LHCN-M2 (cell line): ENCODE measurements at regions not wholly inside any gene's neighbourhood (a gene's known extent, or its start where the extent isn't known, plus 50 kb on each side); places are given as distances from the start of the nearest gene placed in this dataset.

Experiments used
- DNase-seq: peaks from one replicate; pipeline ENCODE4 v3.0.0-alpha.2; 2012; ENCODE audit warnings: low read depth

GRCh38 chr13:105805892-105806627, 729.4 kb downstream of the EFNB2 start:
- DNase-seq: no peak

- DNase-seq: peak; percentile 21
Measured at GRCh38 chr13:105804561-105805190, 730.8 kb downstream of the EFNB2 start.

DNA sequence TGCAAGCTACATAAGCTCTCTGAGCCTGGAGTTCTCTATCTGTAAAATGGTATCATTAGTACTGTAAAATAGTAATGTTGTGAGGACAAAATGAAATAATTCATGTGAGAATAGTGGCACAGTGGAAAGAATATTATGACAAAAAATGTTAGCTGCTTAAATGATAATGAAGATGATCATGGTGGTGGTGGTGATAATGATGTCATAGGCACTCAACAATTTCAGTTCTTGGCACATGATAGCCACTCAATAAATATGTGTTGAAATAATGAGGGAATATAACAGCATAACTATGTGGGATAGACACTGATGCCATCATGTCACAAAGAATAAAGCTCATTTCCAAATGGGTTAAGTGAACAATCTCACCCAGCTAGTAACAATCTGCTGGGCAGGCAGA, 736.3 kb downstream of the EFNB2 start:
- DNase-seq: no peak

DNA sequence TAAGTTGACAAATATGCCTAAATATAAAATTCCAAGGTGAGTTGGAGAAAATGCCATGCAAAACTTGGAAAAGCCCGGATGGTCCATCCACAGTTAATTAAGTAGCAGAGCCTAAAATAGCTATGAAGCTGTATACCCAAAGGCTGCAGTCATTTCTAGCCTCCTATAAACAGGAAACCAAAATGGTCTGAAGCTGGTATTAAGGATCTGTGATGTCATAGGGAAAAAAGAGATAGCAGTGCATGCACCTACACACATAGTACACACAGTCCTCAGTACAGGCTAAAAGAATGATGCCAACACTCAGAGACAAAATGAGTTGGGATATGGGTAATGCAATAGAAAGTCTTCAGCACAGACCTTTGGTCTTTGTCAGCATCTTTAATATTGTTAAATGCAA, 736.9 kb downstream of the EFNB2 start:
- DNase-seq: no peak

- DNase-seq: no peak
Measured at GRCh38 chr13:105796081-105796480, 739.4 kb downstream of the EFNB2 start.

DNA sequence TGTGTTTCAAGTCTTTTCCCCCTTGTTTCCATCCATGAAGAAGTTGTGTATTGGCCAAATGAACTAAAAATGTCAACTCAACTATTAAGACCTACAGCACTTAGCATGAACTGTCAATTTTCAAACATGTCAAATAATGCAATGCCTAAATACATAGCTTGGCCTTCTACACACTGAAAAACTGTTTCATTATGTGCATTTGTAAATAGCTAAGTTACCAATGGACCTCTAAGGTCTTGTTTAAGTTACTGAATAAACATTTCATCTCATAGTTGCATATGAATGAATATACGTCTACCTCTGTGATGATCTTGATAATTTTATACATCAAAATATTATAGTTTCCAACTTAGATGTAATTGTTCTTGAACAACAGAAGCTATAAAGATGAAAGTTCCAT, 744.5 kb downstream of the EFNB2 start:
- no peak for DNase-seq

DNA sequence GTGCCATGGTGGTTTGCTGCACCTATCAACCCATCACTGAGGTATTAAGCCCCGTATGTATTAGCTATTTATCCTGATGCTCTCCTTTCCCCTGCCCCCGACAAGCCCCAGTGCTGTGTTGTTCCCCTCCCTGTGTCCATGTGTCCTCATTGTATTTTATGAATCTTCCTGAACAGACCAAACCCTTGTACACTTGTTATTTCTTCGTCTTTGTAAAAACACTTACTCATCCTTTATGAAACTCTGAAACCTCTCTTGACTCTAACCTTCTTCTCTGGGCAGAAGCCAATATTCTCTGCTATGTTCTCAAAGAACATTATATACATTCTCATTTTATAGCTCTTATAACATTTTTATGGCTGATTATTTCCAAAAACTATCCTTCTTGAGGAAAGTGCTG, 746.9 kb downstream of the EFNB2 start:
- DNase-seq: no peak

- no peak for DNase-seq
Measured at GRCh38 chr13:105787632-105788031, 747.8 kb downstream of the EFNB2 start.

- DNase-seq: no peak
Measured at GRCh38 chr13:105785436-105785835, 750.0 kb downstream of the EFNB2 start.

DNA sequence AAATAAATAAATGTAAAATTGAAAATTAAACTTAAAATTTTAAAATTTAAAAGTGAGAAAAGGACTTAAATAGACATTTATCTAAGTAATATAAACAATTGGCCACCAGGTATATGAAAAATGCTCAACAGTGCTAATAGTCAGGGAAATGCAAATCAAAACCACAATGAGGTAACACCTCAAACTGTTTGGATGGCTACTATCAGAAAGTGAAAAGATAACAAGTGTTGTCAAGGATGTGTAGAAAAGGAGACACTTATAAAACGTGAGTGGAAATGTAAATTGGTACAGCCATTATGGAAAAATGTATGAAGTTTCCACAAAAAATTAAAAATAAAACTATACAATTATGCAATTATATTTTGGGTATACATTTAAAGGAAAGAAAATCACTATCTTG, 752.2 kb downstream of the EFNB2 start:
- DNase-seq: no peak

GRCh38 chr13:105778196-105778595, 757.3 kb downstream of the EFNB2 start:
- DNase-seq: peak; percentile 13

GRCh38 chr13:105774739-105775460, 760.6 kb downstream of the EFNB2 start:
- peak; percentile 5 for DNase-seq

DNA sequence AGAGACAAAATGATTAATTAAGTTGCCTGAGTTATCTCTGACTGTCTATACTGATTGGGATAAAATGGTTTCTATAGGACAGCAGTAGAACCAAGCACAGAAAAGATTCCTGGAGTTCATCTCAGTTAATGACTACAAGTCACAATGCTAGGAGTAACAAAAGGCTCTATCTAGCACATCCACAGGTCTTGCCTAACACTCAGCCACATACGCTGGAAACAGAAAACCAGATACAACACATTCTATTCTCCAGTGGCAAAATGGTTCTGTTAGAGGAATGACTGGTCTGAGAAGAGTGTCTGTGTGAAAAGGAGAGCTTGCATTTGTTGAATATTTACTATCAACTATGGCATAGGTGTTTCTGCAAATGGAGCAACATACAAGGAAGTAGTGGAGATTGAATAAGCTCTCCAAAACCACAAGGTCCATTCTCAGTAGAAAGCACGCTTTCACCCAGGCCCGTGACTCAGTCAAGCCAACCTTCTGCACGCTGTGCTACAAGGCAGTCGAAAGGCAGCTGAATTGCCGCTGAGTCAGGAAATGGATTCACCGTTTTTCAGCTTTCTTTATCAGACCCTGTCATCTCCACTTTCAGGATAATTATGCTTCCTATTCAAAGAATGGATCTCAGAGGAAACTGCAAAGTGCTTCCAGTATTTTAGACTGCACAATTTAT, 761.5 kb downstream of the EFNB2 start:
- DNase-seq: no peak

GRCh38 chr13:105773241-105773640, 762.2 kb downstream of the EFNB2 start:
- DNase-seq: no peak

- peak; percentile 8 for DNase-seq
Measured at GRCh38 chr13:105764486-105764885, 771.0 kb downstream of the EFNB2 start.

GRCh38 chr13:105763851-105764250, 771.6 kb downstream of the EFNB2 start:
- peak; percentile 14 for DNase-seq

DNA sequence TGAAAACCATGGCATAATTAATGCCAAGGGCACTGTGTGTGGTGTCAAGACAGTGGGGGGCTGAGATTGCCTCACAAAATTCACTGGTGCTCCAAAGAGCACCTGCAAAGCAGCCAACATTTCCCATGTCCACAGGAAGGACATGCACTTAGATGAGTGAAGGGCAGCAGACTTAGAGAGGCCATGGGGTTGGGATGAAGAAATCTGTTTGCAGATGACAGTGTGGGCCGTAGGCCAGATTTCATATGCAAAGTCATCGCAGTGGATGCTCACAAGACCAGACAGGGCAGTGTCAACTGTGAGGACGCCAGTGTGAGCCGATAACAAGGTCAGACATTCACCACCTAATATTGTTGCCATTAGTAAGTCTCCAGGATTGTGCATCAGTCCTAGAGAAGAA, 773.4 kb downstream of the EFNB2 start:
- DNase-seq: no peak

DNA sequence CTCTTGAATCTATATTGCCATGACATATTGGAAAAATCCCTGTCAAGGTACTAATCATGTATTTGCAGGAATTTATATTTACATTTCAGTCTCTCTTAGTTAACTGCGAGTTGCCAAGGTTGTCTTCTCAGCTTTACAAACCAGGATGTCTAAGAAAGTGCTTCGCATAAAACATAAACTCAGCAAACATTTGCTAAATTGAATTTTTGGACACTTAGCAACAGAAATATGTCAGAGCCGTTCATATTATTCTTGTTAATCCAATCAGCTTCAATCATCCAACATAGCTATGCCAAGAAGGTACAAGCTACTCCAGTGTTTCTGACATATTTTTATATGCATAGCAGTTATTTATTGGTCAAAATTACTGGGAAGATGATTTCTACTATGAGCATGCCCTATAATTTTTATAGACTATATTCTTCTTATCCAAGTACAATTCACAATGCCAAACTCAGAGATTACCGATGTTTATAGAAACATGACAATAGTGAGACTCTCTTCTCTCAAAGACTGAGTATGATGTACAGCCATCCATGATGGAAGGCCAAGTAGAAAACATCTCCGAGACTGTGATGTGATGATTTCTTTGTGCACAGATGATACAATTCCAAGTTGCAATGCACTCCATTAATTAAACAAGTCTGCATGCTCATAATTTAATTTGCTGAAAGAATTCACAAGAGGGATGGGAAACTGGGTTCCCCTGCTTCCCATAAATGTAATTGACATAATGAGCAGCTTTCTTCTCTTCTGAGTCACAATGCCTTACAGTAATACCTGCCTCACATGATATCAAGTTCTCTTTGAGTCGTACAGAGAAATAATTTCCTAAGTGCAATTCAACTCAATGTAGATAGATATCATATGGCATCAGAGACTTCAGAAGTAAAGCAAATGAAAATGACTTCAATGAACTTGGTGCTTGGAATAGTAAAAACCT, 776.3 kb downstream of the EFNB2 start:
- no peak for DNase-seq

GRCh38 chr13:105740739-105741138, 794.7 kb downstream of the EFNB2 start:
- DNase-seq: no peak

DNA sequence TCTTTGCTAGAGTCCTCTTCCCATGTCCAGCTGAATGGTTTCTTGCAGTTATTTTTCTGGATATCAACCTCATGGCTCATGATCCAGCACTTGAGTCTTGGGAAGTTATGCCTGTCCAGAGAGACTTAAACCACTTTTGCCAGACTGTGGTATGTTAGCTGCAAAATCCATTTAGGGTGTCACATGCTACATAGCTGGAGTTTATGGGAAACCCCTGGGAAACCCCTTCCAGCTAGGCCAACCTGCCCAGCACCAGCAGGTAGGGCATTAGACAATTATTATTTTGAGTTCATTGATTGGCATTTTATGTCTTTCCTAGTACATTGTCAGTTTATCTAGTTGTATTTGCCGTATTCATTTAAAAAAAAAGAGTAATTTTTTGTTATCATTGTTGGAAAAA, 797.8 kb downstream of the EFNB2 start:
- DNase-seq: no peak

DNA sequence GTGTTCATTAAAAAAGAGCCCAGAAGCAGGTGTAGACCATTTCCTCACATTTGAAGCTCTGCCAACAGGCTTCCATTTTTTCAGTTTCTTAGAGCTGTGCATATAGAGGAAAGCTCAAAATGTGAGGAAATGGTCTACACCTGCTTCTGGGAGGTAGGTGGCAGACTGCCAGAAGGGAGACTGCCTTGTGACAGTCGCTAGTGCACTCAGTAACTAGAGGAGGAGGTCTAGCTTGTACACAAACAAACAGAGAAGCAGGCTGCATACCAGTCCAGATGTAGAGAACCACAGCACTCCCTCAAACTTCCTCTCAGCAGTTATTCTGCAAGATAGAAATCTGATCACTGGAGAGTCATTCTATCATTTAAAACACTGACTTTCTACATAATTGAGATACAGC, 800.2 kb downstream of the EFNB2 start:
- DNase-seq: peak; percentile 5
